Transverse colon (tissue), 4 donors: ENCODE measurements at regions not wholly inside any gene's neighbourhood (a gene's known extent, or its start where the extent isn't known, plus 50 kb on each side); places are given as distances from the start of the nearest gene placed in this dataset.

Experiments
- DNase-seq: peaks from one replicate; pipeline ENCODE4 v3.0.0-alpha.2; 2019
- H3K27ac ChIP-seq, 4 donors: fragments of 200-600 bp; sonication (generic); 2 replicates each; pipeline ENCODE4 v1.5.1; 2016 to 2018; ENCODE audit warnings: inconsistent platforms in 4 of 4
- H3K27me3 ChIP-seq: fragments of 200-600 bp; sonication (generic); 2 replicates; pipeline ENCODE4 v1.5.1; 2017; ENCODE audit warnings: inconsistent platforms
- H3K36me3 ChIP-seq, 4 donors: fragments of 200-600 bp; sonication (generic); 2 replicates each; pipeline ENCODE4 v1.5.1; 2017 to 2019; ENCODE audit warnings: inconsistent platforms in 4 of 4
- H3K4me1 ChIP-seq, 4 donors: fragments of 200-600 bp; sonication (generic); 2 replicates each; pipeline ENCODE4 v1.5.1; 2017 to 2020; ENCODE audit warnings: inconsistent platforms in 4 of 4
- H3K4me3 ChIP-seq, 4 donors: fragments of 200-600 bp; sonication (generic); 1 replicate in 1 of 4; 2 replicates in 3 of 4; pipeline versions ENCODE4 v1.5.1 to v1.6.1; 2017 to 2019; ENCODE audit warnings: inconsistent platforms in 4 of 4
- H3K9me3 ChIP-seq, 2 donors: fragments of 200-600 bp; sonication (generic); 2 replicates each; pipeline ENCODE4 v1.5.1; 2017 to 2019; ENCODE audit warnings: inconsistent platforms in 2 of 2
- CTCF ChIP-seq, 5 experiments: fragments of 200-600 bp in 3 of 5; fragments of 450-650 bp in 2 of 5; sonication (generic) in 3 of 5; IDR thresholded peaks; 1 replicate in 2 of 5; 2 replicates in 3 of 5; pipeline ENCODE4 v1.5.1; 2016 to 2017; ENCODE audit warnings: antibody characterized with exemption in 5 of 5, inconsistent platforms in 3 of 5, mild to moderate bottlenecking in 2 of 5, moderate library complexity in 1 of 5
- EP300 ChIP-seq: sonication (generic); formaldehyde crosslinking; IDR thresholded peaks from one replicate; pipeline ENCODE4 v1.6.1; 2017; ENCODE audit warnings: antibody characterized with exemption, low read depth
- POLR2A ChIP-seq: fragments of 450-650 bp; IDR thresholded peaks from one replicate; pipeline ENCODE4 v1.6.1; 2016; ENCODE audit warnings: antibody characterized with exemption, mild to moderate bottlenecking, moderate library complexity
- POLR2AphosphoS5 ChIP-seq, 3 donors: sonication (generic); formaldehyde crosslinking; IDR thresholded peaks; one replicate each; pipeline ENCODE4 v1.6.1; 2016; ENCODE audit warnings: antibody characterized with exemption in 3 of 3
- WGBS, 2 donors: methylation state at CpG; one replicate each; pipeline ENCODE4 v1.1.5; 2018; ENCODE audit warnings: low coverage in 1 of 2; 5-methylcytosine and 5-hydroxymethylcytosine counted together
- in situ Hi-C, 4 donors: fragments of 200-750 bp; cut with MboI; loops; one replicate each; pipeline versions ENCODE4 v1.15.0 to v1.15.1; 2017; ENCODE audit warnings: low sequenced_read_pairs in 3 of 4, low pct_ligation_motif_present in 1 of 4, low pct_unique_long_range_greater_than_20kb in 1 of 4
- intact Hi-C: fragments of 100-400 bp; cut with DNase I; formaldehyde crosslinking; loops from one replicate; pipeline ENCODE4 v1.15.1; 2023; ENCODE audit warnings: low total_unique reads

DNA sequence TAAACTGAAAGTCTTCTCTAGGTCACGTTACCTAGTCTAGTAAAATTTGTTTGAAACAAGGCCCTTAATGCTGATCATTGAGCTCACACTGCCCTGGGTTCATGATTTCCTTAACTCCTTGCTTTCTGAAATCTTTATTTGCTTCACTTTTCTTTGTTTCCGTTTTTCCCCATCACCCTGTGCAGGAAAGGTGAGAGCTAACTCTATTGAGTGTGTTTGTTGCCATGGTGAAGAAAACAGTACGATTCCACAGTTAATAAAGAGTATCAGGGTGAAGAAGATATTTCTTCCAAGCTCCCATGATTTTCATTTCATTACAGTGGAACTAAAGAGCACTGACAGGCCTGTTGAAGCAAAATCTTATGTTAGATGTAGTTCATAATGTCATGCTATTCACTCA is 276.2 kb downstream of the RAP2B start:
- H3K27ac ChIP-seq, result no peak overlapping the region
- H3K36me3 ChIP-seq, result no peaks in the 10 kb centered on the region
- H3K4me1 ChIP-seq, result no peaks in the 10 kb centered on the region
- no peak for DNase-seq
- 76 to 77% methylated on average over 3 of the region's 3 CpGs for WGBS, 2 donors
- no peaks in the 10 kb centered on the region for H3K27me3 ChIP-seq
- in situ Hi-C loops (no loop called here), intact Hi-C loops (no loop called here)
- TF ChIP-seq EP300 (no peak), POLR2AphosphoS5 (IDR thresholded peaks at IDR 0.05) (no peak), POLR2A (no peak), CTCF (IDR thresholded peaks at IDR 0.05) (no peak)
- no peak overlapping the region for H3K4me3 ChIP-seq
- H3K9me3 ChIP-seq, result no peaks in the 10 kb centered on the region

DNA sequence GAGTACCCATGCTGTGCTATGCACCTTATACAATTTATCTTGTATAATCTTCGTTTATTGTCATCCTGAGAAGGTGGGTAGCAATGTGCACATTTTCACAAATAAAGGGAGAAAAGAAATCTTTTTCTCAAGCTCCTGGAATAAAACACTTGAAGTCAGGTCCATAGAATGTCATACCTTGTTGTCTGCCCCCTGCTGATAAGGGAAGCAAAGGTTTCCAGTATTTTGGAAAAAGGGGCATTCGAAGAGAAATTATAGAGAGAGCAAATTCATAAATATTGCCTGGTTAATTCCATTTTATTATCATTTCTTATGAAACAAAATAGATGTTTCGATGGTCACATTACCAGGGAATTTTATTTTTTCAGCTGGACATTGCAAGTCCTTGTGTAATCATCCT is 277.8 kb downstream of the RAP2B start:
- H3K36me3 ChIP-seq, result no peaks in the 10 kb centered on the region
- no peak overlapping the region for H3K4me3 ChIP-seq
- WGBS, 2 donors, result 82 to 87% methylated on average over 3 of the region's 3 CpGs
- TF ChIP-seq POLR2A (no peak), EP300 (no peak), POLR2AphosphoS5 (IDR thresholded peaks at IDR 0.05) (no peak), CTCF (IDR thresholded peaks at IDR 0.05) (no peak)
- in situ Hi-C loops (no loop called here), intact Hi-C loops (no loop called here)
- no peaks in the 10 kb centered on the region for H3K9me3 ChIP-seq
- H3K4me1 ChIP-seq, result no peaks in the 10 kb centered on the region
- no peak overlapping the region for H3K27ac ChIP-seq
- DNase-seq, result no peak
- no peaks in the 10 kb centered on the region for H3K27me3 ChIP-seq

DNA sequence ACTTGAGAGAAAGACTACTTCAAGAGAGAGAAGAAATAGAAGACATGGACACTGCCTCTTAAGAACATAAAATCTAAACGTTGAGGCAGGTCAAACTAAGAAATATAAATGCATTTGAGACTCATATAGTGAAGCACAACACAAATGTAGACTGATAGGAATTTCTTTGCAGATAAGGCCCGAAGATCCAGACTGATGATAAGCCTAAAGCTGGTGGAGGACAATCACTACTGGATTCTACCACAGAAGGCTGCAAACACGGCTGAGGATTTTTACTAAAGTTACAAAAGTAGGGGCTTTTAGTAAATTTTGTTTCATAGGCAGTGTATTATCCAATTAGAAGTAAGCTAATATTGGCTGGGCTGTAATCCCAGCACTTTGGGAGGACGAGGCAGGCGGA is 278.3 kb downstream of the RAP2B start:
- no peak for TF ChIP-seq POLR2AphosphoS5 (IDR thresholded peaks at IDR 0.05)
- no peak for TF ChIP-seq POLR2A
- TF ChIP-seq CTCF (IDR thresholded peaks at IDR 0.05), result no peak
- no peak for TF ChIP-seq EP300
- in situ Hi-C loops, result no loop called here

DNA sequence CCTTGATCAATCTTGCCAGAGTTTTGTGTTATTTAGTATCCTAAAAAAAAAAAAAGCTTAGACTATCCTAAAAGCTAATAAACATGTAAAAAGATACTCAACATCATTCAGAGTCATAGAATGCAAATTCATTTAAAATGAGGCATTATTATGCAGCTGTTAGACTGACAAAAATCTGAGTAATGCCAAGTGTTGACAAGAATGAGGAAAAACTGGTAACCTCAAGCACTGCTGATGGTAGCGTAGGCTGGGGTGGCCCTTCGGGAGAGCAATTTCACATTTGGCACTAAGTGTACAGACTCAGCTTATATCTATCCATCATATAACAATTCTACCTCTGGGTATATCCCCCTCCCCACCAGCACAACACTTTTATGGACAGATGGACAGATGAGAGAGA is 280.4 kb downstream of the RAP2B start:
- no peak overlapping the region for H3K4me3 ChIP-seq
- peaks cover 0 to 4% (median 0%) of the 10 kb centered on the region in 4 donors for H3K4me1 ChIP-seq
- H3K36me3 ChIP-seq, result no peaks in the 10 kb centered on the region
- no peaks in the 10 kb centered on the region for H3K27me3 ChIP-seq
- no peak overlapping the region for H3K27ac ChIP-seq
- H3K9me3 ChIP-seq, result no peaks in the 10 kb centered on the region
- intact Hi-C loops (no loop called here), in situ Hi-C loops (no loop called here)
- TF ChIP-seq POLR2AphosphoS5 (IDR thresholded peaks at IDR 0.05), result no peak
- no peak for TF ChIP-seq EP300
- no peak for TF ChIP-seq POLR2A
- no peak for TF ChIP-seq CTCF (IDR thresholded peaks at IDR 0.05)
- WGBS, 2 donors, result 60 to 65% methylated on average over 1 to 2 of the region's 2 CpGs
- no peak for DNase-seq

More for the DNA sequence above, 278.3 kb downstream of the RAP2B start:
- H3K9me3 ChIP-seq, result no peaks in the 10 kb centered on the region
- intact Hi-C loops, result no loop called here
- 84 to 92% methylated on average over 5 of the region's 5 CpGs for WGBS, 2 donors
- no peak overlapping the region for H3K4me3 ChIP-seq
- no peak for DNase-seq
- no peaks in the 10 kb centered on the region for H3K27me3 ChIP-seq
- H3K4me1 ChIP-seq, result peaks cover 0 to 4% (median 0%) of the 10 kb centered on the region in 4 donors
- no peak overlapping the region for H3K27ac ChIP-seq
- no peaks in the 10 kb centered on the region for H3K36me3 ChIP-seq
